ENCODE measurements at regions not wholly inside any gene's neighbourhood (a gene's known extent, or its start where the extent isn't known, plus 50 kb on each side); places are given as distances from the start of the nearest gene placed in this dataset.

DNA sequence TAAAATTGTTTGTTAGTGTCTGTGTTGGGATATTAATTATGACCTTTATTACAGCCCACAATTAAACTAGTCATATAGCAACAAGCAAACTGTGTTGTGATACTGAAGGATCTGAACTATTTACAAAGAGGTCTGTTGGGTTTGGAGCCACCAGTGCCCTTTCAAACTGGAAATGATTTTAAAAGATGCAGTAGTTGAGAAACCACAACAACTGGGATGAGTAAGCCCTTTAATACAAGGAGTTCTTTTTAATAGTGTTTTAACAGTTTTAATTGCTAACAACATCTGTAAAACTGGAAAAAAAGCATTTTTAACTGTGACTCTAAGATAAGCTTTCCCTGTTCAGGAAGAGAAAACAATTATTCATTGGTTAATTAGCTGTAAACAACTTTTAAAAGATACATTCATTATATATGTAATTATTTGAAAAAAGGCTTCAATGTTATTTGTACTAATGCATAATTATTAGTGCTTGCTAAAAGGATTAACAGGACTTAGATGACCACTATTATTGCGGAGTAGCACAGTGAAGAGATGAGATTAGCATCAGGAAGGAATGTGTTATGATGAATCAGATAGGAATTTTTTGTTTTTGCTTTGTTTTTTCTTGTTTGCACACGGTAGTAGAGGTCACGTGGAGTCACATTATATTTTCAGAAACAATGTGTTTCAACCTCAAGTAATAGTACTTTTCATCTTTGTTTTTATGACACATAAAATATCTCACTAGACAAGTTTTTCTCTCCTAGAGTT is 392.7 kb upstream of the FANCL start:
- Mint-ChIP-seq H3K9me3 (no peaks in the 10 kb centered on the region), H3K4me1 (ENCODE audit: low read depth) (no peaks in the 10 kb centered on the region), H3K36me3 (ENCODE audit: low read depth) (no peaks in the 10 kb centered on the region), H3K27ac (no peak overlapping the region), H3K4me3 (no peak overlapping the region), H3K27me3 (ENCODE audit: low read depth) (no peaks in the 10 kb centered on the region)

DNA sequence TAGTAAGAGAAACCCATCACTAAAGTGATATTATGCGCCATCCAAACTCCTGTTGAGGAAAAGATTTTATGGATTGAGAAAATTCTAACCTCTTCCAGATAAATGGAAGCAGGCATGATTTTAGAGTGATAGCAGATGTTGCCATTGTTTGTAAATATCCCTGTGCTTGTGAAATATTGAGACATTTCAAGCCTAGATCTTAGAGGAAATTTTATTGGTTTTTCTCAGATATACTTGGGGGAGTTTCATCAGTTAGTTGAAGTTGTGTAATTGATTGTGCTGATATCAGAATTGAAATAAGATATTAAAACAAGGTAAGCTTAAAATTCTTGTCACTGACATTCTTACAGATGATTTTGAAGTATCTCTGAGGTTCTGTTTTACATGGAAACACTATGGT is 390.9 kb upstream of the FANCL start:
- no peaks in the 10 kb centered on the region for H3K27me3 Mint-ChIP-seq (ENCODE audit: low read depth)
- no peaks in the 10 kb centered on the region for H3K36me3 Mint-ChIP-seq (ENCODE audit: low read depth)
- no peak overlapping the region for H3K4me3 Mint-ChIP-seq
- no peak overlapping the region for H3K27ac Mint-ChIP-seq
- H3K4me1 Mint-ChIP-seq (ENCODE audit: low read depth) = no peaks in the 10 kb centered on the region
- no peaks in the 10 kb centered on the region for H3K9me3 Mint-ChIP-seq

DNA sequence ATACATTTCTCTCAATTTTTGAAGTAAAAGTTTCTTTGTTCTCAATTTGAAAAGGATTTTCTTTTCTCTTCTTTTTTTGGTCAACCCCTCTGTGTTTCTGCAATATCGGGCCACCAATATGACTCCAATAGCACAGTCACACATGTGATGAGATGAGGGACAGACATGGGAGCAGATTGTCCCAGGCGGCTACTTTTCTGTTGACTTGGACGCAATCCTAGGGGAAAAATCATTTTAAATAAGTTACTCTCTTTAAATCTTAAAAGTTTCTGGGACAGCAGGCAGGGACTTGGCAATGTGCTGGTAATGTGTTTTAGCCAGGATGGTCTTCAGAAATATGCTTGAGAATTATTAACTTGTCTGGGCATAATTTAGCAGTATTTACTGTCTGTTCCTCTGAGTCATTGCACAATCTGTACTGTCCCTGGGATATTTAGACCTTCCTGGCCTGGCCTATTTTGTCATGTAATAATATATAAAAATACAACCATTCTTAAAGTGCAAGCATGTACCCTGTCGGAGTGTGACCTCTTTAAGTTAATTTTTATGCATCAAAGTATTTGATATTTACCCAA is 388.5 kb upstream of the FANCL start:
- no peaks in the 10 kb centered on the region for H3K9me3 Mint-ChIP-seq
- H3K36me3 Mint-ChIP-seq (ENCODE audit: low read depth) = no peaks in the 10 kb centered on the region
- H3K27me3 Mint-ChIP-seq (ENCODE audit: low read depth) = no peaks in the 10 kb centered on the region
- no peak overlapping the region for H3K4me3 Mint-ChIP-seq
- H3K27ac Mint-ChIP-seq = no peak overlapping the region
- no peaks in the 10 kb centered on the region for H3K4me1 Mint-ChIP-seq (ENCODE audit: low read depth)

- H3K27me3 Mint-ChIP-seq (ENCODE audit: low read depth) = no peaks in the 10 kb centered on the region
- H3K4me1 Mint-ChIP-seq (ENCODE audit: low read depth) = no peaks in the 10 kb centered on the region
- H3K36me3 Mint-ChIP-seq (ENCODE audit: low read depth) = no peaks in the 10 kb centered on the region
- no peak overlapping the region for H3K27ac Mint-ChIP-seq
- H3K9me3 Mint-ChIP-seq = no peaks in the 10 kb centered on the region
- no peak overlapping the region for H3K4me3 Mint-ChIP-seq
Observed at GRCh38 chr2:58620896-58621295, 379.8 kb upstream of the FANCL start.

DNA sequence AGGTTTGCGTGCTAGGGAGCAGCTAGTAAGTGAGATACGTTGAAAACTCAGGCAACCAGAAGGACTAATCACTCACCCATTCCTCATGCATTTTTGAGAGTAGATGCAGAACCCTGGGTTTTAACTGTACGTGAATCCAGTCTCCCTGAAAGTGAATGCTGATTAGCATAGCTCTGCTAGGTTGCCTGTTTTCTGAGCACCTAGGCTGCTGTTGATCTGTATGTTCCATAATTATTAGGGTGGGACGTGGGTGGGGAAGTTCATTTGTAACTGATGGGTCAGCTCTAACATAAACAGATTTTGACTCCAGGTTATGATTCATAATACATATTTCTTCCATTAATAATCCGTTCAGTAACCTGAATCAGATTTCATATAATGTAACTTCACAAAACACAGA is 379.0 kb upstream of the FANCL start:
- Mint-ChIP-seq H3K4me3 (no peak overlapping the region), H3K27me3 (ENCODE audit: low read depth) (no peaks in the 10 kb centered on the region), H3K36me3 (ENCODE audit: low read depth) (no peaks in the 10 kb centered on the region), H3K9me3 (no peaks in the 10 kb centered on the region), H3K27ac (no peak overlapping the region), H3K4me1 (ENCODE audit: low read depth) (no peaks in the 10 kb centered on the region)

GRCh38 chr2:58616961-58617360 is 375.8 kb upstream of the FANCL start:
- Mint-ChIP-seq H3K9me3 (no peaks in the 10 kb centered on the region), H3K36me3 (ENCODE audit: low read depth) (no peaks in the 10 kb centered on the region), H3K4me1 (ENCODE audit: low read depth) (no peaks in the 10 kb centered on the region), H3K4me3 (no peak overlapping the region), H3K27ac (no peak overlapping the region), H3K27me3 (ENCODE audit: low read depth) (no peaks in the 10 kb centered on the region)

GRCh38 chr2:58614219-58614618 is 373.1 kb upstream of the FANCL start:
- H3K27ac Mint-ChIP-seq = no peak overlapping the region
- H3K27me3 Mint-ChIP-seq (ENCODE audit: low read depth) = no peaks in the 10 kb centered on the region
- H3K9me3 Mint-ChIP-seq = no peaks in the 10 kb centered on the region
- H3K36me3 Mint-ChIP-seq (ENCODE audit: low read depth) = no peaks in the 10 kb centered on the region
- no peak overlapping the region for H3K4me3 Mint-ChIP-seq
- no peaks in the 10 kb centered on the region for H3K4me1 Mint-ChIP-seq (ENCODE audit: low read depth)

DNA sequence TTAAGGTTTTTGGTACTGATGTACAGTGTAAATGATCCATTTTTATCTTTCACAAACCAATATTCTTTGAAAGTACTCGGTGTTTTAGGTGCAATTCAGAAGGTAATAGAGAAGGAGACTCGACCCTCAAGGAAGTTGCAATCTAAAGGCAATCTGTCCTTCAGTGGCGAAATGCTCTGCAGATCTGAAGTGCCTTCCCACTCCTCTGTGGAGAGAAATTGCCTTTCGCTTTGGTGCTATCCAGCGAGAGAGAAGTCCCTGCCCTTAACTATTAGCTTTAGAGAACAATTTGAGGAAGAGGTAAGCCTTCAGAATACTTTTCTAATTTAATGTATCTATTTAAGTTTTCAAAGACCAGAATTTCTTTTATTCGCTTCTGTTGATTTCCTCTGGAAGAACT is 371.8 kb upstream of the FANCL start:
- Mint-ChIP-seq H3K9me3 (no peaks in the 10 kb centered on the region), H3K4me1 (ENCODE audit: low read depth) (no peaks in the 10 kb centered on the region), H3K4me3 (no peak overlapping the region), H3K27ac (no peak overlapping the region), H3K27me3 (ENCODE audit: low read depth) (no peaks in the 10 kb centered on the region), H3K36me3 (ENCODE audit: low read depth) (no peaks in the 10 kb centered on the region)

DNA sequence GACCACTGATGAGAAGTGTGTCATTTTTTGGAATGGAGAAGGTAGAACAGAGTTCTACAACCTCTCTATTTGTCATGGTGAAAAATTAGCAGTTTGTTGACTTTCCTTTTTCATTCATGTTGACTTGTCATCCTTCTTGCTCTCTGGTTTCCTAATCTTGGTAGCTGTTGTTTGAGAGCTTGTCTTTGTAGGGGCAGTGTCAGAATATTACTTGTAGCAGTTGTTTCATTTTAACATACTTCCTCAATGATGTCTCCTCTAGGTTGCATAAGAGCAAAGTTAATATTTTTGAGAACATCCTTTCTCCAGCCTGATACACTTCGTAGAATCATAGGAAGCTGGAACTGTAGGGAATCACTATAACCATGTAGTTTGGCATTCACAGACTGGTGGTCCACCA is 368.2 kb upstream of the FANCL start:
- Mint-ChIP-seq H3K27me3 (ENCODE audit: low read depth) (no peaks in the 10 kb centered on the region), H3K9me3 (no peaks in the 10 kb centered on the region), H3K36me3 (ENCODE audit: low read depth) (no peaks in the 10 kb centered on the region), H3K4me3 (no peak overlapping the region), H3K4me1 (ENCODE audit: low read depth) (no peaks in the 10 kb centered on the region), H3K27ac (no peak overlapping the region)

GRCh38 chr2:58608146-58608545 is 367.0 kb upstream of the FANCL start:
- H3K4me1 Mint-ChIP-seq (ENCODE audit: low read depth) = no peaks in the 10 kb centered on the region
- no peak overlapping the region for H3K4me3 Mint-ChIP-seq
- H3K27me3 Mint-ChIP-seq (ENCODE audit: low read depth) = no peaks in the 10 kb centered on the region
- no peaks in the 10 kb centered on the region for H3K36me3 Mint-ChIP-seq (ENCODE audit: low read depth)
- H3K9me3 Mint-ChIP-seq = no peaks in the 10 kb centered on the region
- no peak overlapping the region for H3K27ac Mint-ChIP-seq

DNA sequence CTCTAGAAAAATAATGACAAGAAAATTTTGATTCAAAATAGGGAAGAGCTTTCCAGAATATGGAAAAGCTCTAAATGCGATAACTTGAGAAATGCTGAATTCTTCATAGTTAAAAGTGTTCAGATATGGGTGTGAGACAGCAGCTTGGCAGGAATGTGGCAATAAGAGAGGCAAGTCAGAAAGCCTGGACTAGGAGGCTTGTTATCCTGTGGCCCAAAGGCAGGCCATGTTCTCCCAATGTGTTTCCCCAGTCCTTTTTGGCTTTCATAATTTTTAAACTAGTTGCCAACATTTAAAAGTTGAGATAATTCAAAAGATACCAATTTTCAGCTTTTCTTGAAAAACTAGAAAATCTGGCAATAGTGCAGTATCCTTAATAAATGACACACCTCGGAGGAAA is 366.3 kb upstream of the FANCL start:
- H3K4me3 Mint-ChIP-seq = no peak overlapping the region
- no peak overlapping the region for H3K27ac Mint-ChIP-seq
- H3K9me3 Mint-ChIP-seq = no peaks in the 10 kb centered on the region

GRCh38 chr2:58606799-58607198 is 365.7 kb upstream of the FANCL start:
- Mint-ChIP-seq H3K4me3 (no peak overlapping the region), H3K36me3 (ENCODE audit: low read depth) (no peaks in the 10 kb centered on the region)

More for the DNA sequence above, 366.3 kb upstream of the FANCL start:
- H3K36me3 Mint-ChIP-seq (ENCODE audit: low read depth) = no peaks in the 10 kb centered on the region
- no peaks in the 10 kb centered on the region for H3K27me3 Mint-ChIP-seq (ENCODE audit: low read depth)
- no peaks in the 10 kb centered on the region for H3K4me1 Mint-ChIP-seq (ENCODE audit: low read depth)

DNA sequence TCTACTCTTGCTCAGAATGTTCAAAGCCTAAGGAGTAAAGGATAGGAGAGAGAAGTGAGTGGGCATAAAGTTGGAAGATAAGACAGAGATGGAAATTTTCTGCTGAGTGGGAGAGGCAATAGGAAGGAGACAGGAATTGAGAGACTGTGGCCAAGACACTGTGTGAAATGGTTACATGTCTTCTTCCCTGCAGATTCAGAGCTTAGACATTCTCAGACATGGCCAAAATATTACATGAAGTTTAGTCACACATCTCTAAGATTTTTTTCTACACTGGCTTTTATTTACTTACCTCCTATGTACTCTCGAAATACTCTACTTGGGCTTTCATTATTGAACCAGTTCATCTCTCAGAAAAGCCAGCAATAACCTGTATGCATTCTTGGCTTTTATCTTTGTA is 363.0 kb upstream of the FANCL start:
- no peaks in the 10 kb centered on the region for H3K9me3 Mint-ChIP-seq
- no peak overlapping the region for H3K27ac Mint-ChIP-seq
- H3K4me1 Mint-ChIP-seq (ENCODE audit: low read depth) = no peaks in the 10 kb centered on the region
- H3K27me3 Mint-ChIP-seq (ENCODE audit: low read depth) = no peaks in the 10 kb centered on the region
- H3K36me3 Mint-ChIP-seq (ENCODE audit: low read depth) = no peaks in the 10 kb centered on the region
- H3K4me3 Mint-ChIP-seq = no peak overlapping the region

More at GRCh38 chr2:58606799-58607198, 365.7 kb upstream of the FANCL start:
- H3K27ac Mint-ChIP-seq = no peak overlapping the region
- no peaks in the 10 kb centered on the region for H3K4me1 Mint-ChIP-seq (ENCODE audit: low read depth)
- H3K27me3 Mint-ChIP-seq (ENCODE audit: low read depth) = no peaks in the 10 kb centered on the region
- no peaks in the 10 kb centered on the region for H3K9me3 Mint-ChIP-seq

DNA sequence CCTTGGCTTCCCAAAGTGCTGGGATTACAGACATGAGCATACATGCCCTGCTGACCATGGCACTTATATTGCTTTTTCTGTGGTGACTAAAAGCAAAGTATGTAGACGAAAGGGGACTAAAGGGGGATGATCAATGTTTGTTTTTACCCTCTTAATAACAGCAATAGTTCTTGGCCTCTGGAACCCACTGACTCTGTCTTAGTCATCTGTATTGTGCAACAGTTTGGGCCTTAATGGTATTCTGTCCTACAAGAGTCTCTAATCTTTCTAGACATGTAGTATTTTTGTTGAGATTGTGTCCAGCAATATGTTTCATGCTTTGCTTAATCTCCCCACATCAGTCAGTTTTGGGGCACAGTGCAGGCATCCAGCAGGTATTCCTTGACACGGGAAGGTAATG is 359.9 kb upstream of the FANCL start:
- Mint-ChIP-seq H3K27ac (no peak overlapping the region), H3K36me3 (ENCODE audit: low read depth) (no peaks in the 10 kb centered on the region), H3K4me1 (ENCODE audit: low read depth) (no peaks in the 10 kb centered on the region), H3K27me3 (ENCODE audit: low read depth) (no peaks in the 10 kb centered on the region), H3K9me3 (no peaks in the 10 kb centered on the region), H3K4me3 (no peak overlapping the region)

DNA sequence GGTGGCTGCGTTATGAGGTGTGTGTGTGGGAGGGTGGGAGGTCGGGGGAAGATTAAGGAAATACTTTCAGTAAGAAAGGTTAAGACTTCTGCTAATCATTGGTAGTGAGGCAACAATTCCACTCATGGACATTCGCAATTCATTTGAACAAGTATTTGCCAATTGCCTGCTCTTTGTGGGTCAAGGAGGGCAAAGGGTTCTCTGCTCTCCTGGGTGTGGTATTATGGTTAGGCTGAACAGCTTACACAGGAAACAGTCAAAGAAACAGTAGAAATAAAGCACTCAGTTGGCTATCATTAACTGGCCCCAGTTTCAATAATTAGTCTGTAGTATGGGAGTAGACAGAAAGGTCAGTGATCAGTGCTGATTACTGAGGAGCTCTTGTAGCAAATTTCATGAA is 357.0 kb upstream of the FANCL start:
- Mint-ChIP-seq H3K36me3 (ENCODE audit: low read depth) (no peaks in the 10 kb centered on the region), H3K27me3 (ENCODE audit: low read depth) (no peaks in the 10 kb centered on the region), H3K4me3 (no peak overlapping the region), H3K27ac (no peak overlapping the region), H3K4me1 (ENCODE audit: low read depth) (no peaks in the 10 kb centered on the region), H3K9me3 (no peaks in the 10 kb centered on the region)

All from T-helper 1 cell treated with Interleukin-12 subunit alpha and Interleukin-12 subunit beta and Interleukin-4 antibody, amounts not matched to agents 30 μg/mL and 1 μg/mL, for 36 hours (primary cell).